ENCODE measurements at regions not wholly inside any gene's neighbourhood (a gene's known extent, or its start where the extent isn't known, plus 50 kb on each side); places are given as distances from the start of the nearest gene placed in this dataset.

GRCh38 chr5:27466959-27467358, 428.6 kb upstream of the CDH9 start:
- TF ChIP-seq, protein P1, sequence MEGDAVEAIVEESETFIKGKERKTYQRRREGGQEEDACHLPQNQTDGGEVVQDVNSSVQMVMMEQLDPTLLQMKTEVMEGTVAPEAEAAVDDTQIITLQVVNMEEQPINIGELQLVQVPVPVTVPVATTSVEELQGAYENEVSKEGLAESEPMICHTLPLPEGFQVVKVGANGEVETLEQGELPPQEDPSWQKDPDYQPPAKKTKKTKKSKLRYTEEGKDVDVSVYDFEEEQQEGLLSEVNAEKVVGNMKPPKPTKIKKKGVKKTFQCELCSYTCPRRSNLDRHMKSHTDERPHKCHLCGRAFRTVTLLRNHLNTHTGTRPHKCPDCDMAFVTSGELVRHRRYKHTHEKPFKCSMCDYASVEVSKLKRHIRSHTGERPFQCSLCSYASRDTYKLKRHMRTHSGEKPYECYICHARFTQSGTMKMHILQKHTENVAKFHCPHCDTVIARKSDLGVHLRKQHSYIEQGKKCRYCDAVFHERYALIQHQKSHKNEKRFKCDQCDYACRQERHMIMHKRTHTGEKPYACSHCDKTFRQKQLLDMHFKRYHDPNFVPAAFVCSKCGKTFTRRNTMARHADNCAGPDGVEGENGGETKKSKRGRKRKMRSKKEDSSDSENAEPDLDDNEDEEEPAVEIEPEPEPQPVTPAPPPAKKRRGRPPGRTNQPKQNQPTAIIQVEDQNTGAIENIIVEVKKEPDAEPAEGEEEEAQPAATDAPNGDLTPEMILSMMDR (IDR thresholded peaks at IDR 0.05; ENCODE audit: insufficient read depth, low read length): no peak
- TF ChIP-seq, protein P2, sequence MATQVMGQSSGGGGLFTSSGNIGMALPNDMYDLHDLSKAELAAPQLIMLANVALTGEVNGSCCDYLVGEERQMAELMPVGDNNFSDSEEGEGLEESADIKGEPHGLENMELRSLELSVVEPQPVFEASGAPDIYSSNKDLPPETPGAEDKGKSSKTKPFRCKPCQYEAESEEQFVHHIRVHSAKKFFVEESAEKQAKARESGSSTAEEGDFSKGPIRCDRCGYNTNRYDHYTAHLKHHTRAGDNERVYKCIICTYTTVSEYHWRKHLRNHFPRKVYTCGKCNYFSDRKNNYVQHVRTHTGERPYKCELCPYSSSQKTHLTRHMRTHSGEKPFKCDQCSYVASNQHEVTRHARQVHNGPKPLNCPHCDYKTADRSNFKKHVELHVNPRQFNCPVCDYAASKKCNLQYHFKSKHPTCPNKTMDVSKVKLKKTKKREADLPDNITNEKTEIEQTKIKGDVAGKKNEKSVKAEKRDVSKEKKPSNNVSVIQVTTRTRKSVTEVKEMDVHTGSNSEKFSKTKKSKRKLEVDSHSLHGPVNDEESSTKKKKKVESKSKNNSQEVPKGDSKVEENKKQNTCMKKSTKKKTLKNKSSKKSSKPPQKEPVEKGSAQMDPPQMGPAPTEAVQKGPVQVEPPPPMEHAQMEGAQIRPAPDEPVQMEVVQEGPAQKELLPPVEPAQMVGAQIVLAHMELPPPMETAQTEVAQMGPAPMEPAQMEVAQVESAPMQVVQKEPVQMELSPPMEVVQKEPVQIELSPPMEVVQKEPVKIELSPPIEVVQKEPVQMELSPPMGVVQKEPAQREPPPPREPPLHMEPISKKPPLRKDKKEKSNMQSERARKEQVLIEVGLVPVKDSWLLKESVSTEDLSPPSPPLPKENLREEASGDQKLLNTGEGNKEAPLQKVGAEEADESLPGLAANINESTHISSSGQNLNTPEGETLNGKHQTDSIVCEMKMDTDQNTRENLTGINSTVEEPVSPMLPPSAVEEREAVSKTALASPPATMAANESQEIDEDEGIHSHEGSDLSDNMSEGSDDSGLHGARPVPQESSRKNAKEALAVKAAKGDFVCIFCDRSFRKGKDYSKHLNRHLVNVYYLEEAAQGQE (IDR thresholded peaks at IDR 0.05; ENCODE audit: insufficient replicate concordance, low read depth): no peak

Measured in HL-60 (cell line).